GM12875 (cell line): ENCODE measurements at regions not wholly inside any gene's neighbourhood (a gene's known extent, or its start where the extent isn't known, plus 50 kb on each side); places are given as distances from the start of the nearest gene placed in this dataset.

Source experiments
- H3K4me3 ChIP-seq: one replicate; pipeline ENCODE4 v1.5.1; 2011; ENCODE audit warnings: low read depth, low read length, control low read depth
- TF ChIP-seq, protein P1 (sequence below): IDR thresholded peaks from 2 replicates; pipeline ENCODE4 v1.5.1; 2011; ENCODE audit warnings: low read depth, mild to moderate bottlenecking, control low read depth, inconsistent platforms, low read length, moderate library complexity, borderline replicate concordance; ENCODE audit not compliant: insufficient read depth

DNA sequence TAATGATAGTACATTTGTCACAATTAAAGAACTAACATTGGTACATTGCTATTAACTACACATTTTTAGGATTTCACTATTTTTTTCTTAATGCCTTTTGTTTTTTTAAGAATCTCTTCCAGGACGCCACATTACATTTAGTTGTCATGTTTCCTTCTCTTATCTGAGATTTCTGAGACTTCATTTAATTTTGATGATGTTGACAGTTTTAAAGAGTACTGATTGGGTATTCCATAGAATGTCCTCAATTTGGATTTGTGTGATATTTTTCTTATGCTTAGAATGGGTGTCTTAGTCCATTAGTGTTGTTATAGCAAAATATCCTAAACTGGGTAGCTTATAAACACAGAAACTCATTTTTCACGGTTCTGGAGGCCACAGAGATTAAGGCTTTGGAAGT, 1095.5 kb upstream of the LCORL start:
- TF ChIP-seq, protein P1, sequence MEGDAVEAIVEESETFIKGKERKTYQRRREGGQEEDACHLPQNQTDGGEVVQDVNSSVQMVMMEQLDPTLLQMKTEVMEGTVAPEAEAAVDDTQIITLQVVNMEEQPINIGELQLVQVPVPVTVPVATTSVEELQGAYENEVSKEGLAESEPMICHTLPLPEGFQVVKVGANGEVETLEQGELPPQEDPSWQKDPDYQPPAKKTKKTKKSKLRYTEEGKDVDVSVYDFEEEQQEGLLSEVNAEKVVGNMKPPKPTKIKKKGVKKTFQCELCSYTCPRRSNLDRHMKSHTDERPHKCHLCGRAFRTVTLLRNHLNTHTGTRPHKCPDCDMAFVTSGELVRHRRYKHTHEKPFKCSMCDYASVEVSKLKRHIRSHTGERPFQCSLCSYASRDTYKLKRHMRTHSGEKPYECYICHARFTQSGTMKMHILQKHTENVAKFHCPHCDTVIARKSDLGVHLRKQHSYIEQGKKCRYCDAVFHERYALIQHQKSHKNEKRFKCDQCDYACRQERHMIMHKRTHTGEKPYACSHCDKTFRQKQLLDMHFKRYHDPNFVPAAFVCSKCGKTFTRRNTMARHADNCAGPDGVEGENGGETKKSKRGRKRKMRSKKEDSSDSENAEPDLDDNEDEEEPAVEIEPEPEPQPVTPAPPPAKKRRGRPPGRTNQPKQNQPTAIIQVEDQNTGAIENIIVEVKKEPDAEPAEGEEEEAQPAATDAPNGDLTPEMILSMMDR: no peak
- H3K4me3 ChIP-seq: no peak overlapping the region

DNA sequence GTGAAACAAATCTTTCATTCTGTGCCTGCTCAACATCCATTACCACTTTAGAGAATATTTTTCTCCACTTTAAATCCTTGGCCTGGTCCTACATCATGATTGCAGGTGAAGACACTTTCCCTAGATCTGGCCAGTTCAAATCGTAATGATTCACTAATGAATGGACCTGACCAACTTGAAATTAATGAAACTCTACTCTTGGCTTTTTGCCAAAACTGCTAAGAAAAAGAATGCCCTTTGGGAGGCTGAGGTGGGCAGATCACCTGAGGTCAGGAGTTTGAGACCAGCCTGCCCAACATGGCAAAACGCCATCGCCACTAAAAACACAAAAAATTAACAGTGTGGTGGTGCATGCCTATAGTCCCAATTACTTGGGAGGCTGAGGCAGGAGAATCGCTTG, 1082.6 kb upstream of the LCORL start:
- TF ChIP-seq, protein P1: no peak

DNA sequence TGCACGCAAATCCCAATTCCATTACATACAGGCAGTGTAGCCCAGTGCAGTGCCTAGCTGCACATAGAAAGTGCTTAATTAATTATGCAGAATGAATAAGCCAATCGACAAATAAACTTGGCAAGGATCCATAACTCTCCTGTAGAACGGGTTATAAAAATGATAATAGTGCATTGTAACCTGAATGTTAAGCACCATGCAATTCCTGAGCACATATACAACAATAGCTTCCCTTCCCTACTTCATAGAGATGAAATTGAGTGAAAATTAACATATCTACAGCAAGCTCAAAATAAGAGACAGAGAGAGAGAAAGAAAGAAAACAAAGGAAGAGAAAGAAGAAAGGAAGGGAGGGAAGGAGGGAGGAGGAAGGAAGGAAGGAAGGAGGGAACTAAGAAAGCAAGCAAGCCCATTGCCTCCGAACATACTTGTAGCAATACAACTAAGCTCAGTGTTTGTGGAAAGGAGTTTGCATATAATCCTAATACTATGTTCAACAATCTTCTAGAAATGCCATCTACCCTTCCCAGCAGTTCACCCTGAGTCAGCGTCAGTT, 1074.0 kb upstream of the LCORL start:
- H3K4me3 ChIP-seq: no peak overlapping the region
- TF ChIP-seq, protein P1: no peak

More for the DNA sequence above, 1082.6 kb upstream of the LCORL start:
- no peak overlapping the region for H3K4me3 ChIP-seq

DNA sequence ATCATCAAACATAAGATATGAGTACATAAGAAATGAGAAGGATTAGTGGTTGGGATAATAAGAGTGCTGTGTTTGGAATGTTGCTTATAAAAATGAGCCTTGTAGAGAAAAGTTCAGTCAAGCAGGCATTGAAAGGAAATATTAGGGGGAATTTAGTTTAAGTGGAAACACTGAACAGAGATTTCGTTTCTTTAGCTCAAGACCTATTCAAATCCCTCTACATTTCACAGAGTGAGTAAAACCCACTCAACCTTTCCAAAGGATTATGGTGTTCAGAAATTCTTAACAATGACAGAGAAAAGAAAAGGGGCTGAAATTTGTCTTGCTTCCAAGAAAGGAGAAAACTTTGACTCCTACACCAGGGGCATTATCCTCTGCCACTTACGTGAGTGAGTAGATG, 1072.4 kb upstream of the LCORL start:
- H3K4me3 ChIP-seq: no peak overlapping the region
- TF ChIP-seq, protein P1: no peak

DNA sequence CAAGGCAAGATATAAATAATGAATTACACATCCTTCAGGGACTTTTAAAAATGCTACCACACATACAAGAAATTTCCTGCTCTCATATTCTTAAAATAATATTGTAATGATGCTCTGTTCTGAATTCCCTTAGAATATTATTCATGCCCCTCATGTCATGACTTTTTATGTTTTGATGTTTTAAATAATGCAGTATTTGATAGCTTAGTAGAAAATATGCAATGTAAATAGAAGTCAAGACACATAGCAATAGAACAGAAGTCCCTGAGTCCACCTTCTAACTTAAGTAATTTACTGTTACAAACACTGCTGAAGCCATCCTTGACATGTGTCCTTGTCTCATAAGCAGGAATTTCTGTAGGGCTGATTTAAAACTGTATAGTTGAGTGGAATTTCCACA, 1071.2 kb upstream of the LCORL start:
- TF ChIP-seq, protein P1: no peak

DNA sequence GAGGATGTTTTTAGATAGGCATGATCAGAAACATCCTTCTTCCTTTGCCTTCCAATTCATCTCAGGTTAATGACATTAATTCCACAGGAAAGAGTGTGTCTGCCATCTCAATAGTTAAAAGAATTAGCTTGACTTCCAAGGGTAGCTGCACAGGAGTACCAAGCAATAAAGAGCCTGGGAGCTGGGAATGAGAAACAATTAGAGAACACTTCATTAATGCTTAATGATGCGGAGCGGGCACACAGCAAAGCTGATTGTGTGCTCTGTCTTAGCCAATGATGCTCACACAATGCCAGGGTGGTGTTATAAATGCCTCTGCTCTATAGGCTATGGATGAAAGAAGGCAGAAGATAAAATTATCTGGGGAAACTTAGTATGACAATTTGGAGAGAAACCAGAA, 1052.5 kb upstream of the LCORL start:
- H3K4me3 ChIP-seq: no peak overlapping the region
- TF ChIP-seq, protein P1: no peak

More for the DNA sequence above, 1071.2 kb upstream of the LCORL start:
- no peak overlapping the region for H3K4me3 ChIP-seq

DNA sequence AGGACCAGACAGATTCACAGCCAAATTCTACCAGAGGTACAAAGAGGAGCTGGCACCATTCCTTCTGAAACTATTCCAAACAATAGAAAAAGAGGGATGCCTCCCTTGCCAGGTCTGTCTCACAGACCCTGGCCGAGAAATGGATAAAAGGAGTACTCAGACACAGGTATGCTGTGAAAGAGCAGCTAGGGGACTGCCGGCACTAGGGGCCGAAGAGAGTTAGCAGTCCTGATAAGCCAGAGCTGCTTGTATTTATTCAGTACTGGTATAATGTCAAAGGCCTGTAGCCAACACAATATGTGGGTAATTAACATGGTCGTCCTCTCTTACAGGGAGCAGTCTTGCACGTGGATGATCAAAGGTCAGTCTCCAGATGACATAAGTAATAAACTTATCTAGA, 1042.1 kb upstream of the LCORL start:
- no peak overlapping the region for H3K4me3 ChIP-seq
- TF ChIP-seq, protein P1: no peak
